ELF-1 (cell line): ENCODE measurements at regions not wholly inside any gene's neighbourhood (a gene's known extent, or its start where the extent isn't known, plus 50 kb on each side); places are given as distances from the start of the nearest gene placed in this dataset.
A peak's percentile ranks its signal among the peaks of the same experiment; 100 is the strongest.

Experiments used
- DNase-seq: peaks from one replicate; pipeline ENCODE4 v3.0.0-alpha.2; 2016; ENCODE audit warnings: low read depth, low spot score

- peak; percentile 12 for DNase-seq
Observed at GRCh38 chrX:44470816-44471215, 71.8 kb downstream of the FUNDC1 start.

DNA sequence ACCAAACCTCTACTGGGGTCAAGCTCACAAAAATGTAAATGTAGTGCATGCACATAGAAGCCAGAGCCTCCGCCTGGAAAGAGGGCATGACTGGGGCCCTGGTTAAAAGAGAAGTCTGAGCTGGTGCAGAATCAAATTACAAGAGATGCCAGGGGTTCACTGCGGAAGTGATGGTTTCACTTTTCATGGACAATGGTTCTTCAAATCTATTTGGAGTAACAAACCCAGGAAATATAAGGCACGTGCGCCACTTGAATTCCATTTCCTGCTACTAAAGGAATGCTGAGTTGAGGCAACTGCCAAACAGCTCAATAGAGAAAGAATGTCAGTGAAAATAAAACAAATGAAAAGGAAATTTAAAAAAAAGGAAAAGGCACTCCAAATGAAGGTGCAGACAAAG is 79.8 kb downstream of the FUNDC1 start:
- DNase-seq, result no peak

GRCh38 chrX:44459501-44459900 is 83.2 kb downstream of the FUNDC1 start:
- no peak for DNase-seq

DNA sequence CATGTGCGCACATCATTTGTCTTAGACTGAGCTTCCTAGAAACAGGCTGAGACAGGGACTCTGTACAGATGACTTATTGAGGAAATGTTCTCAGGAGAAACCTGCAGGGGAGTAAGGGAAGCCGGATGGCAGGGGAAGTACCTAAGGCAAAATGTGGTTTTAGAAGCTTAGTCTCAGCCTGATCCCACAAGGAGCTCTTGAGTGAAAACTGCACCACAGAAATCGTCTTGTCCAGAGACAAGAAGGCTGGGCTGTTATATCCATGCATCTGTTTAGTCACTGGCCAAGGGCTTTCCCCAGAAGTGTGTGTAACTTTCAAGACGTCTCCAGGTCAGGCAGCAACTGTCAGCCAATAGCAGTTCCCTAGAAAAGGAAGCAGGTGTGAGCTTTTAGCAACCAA is 86.0 kb downstream of the FUNDC1 start:
- DNase-seq, result no peak

- DNase-seq, result peak; percentile 27
Observed at GRCh38 chrX:44451056-44451455, 91.6 kb downstream of the FUNDC1 start.

- DNase-seq, result no peak
Observed at GRCh38 chrX:44447214-44447613, 95.4 kb downstream of the FUNDC1 start.

- no peak for DNase-seq
Observed at GRCh38 chrX:44440006-44440405, 96.5 kb upstream of the EFHC2 start.

GRCh38 chrX:44439242-44439794 is 95.8 kb upstream of the EFHC2 start:
- no peak for DNase-seq

- DNase-seq, result no peak
Observed at GRCh38 chrX:44435047-44435446, 91.6 kb upstream of the EFHC2 start.

DNA sequence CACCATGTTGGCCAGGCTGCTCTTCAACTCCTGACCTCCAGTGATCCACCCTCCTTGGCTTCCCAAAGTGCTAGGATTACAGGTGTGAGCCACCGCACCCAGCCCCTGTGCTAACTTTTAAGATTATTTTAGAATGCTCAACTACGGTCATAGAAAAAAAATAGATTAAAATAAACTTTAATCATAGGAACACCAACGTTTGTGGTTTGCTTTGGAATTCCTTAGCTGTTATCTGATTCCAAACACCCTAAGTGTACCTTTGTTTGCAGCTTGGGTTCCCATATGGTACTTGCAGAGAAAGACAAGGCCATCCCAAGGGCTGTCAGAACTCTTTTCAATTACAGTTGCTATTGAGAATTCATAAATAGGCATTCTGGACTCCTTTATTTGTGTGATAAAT is 90.1 kb upstream of the EFHC2 start:
- no peak for DNase-seq

DNA sequence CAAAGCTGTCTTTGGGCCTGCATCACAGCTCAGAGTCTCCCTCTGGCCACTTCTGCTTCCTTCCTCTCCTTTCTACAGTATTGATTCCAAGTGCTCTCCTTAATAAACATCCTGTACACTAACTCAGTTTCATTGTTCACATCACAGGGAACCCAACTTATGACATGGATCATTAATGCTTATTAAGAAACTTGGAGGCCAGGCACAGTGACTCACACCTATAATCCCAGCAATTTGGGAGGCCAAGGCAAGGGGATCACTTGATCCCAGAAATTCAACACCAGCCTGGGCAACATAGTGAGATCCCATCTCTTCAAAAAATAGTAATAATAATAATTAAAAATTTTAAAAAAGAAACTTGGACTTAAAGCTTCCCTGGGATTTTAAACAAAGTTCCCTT is 89.2 kb upstream of the EFHC2 start:
- DNase-seq, result no peak

DNA sequence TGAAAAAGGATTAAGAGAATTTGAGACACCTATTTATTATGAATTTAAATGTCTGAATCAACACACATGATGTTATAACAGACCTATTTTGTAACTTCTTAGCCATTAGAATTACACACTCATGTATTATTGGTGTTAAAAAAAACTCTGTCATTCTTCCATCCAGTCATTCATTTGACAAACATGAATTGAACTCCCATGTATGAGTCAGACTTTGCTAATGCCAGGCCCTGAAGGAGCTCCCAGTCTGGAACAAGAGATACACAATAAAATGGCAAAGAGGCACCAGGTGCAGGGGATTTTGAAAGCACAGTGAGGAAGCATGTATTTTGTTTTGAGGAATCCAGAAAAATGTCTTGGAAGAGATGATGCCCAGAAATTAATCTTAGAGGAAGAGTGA is 87.7 kb upstream of the EFHC2 start:
- no peak for DNase-seq

- no peak for DNase-seq
Observed at GRCh38 chrX:44428989-44429627, 85.6 kb upstream of the EFHC2 start.

DNA sequence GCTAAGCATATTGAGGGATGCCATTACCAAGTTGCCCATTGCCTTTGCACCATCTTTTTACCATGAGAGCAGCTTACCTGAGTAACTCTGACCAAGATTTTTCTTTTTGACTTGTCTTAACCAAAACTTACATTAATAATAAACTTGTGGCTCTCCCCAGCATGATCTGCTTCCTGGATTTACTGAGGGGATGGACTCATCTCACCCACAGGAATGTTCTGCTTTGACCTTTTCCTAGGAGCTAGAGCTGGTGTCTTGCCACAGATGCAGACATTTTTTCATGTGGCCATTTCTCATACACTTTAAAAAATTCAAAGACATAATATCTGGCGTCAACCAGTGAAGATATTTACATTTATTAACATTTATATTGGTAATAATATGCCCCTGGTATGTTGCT is 79.2 kb upstream of the EFHC2 start:
- no peak for DNase-seq

DNA sequence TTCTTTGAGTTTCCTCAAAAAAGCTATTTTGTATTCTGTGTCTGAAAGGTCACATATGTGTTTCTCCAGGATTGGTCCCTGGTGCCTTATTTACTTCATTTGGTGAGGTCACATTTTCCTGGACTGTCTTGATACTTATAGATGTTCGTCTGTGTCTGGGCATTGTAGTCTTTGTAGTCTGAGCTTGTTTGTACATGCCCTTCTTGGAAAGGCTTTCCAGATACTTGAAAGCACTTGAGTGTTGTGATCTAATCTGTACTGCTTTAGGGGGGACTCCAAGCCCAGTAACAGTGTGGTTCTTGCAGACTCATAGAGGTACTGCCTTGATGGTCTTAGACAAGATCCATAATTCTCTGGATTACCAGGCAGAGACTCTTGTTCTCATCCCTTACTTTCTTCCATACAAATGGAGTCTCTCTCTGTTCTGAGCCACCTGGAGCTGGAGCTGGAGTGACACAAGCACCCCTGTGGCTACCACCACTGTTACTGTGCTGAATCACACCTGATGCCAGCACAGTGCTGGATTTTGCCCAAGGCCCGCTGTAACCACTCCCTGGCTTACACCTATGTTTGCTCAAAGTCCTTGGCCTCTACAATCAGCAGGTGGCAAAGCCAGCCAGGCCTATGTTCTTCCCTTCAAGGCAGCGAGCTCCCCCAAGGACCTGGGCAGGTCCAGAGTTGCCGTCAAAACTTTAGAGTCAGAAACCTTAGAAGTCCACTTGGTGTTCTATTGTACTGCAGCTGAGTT is 72.3 kb upstream of the EFHC2 start:
- no peak for DNase-seq

DNA sequence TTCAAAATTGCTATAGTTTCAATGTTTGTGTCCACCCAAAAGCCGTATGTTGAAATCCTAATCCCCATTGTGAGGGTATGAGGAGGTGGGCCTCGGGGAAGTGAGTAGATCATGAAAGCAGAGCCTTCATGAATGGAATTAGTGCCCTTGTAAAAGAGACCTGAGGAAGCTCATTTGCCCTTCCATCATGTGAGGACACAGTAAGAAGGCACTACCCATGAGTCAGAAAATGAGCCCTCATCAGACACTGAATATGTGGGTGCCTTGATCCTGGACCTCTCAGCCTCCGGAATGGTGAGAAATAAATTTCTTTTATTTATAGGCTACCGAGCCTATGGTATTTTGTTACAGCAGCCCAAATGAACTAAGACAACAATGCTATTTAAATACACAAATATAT is 57.7 kb upstream of the EFHC2 start:
- no peak for DNase-seq

GRCh38 chrX:44400588-44400987 is 57.1 kb upstream of the EFHC2 start:
- DNase-seq, result no peak

- no peak for DNase-seq
Observed at GRCh38 chrX:44400161-44400560, 56.7 kb upstream of the EFHC2 start.
